Vagina (tissue), 2 donors: ENCODE measurements at regions not wholly inside any gene's neighbourhood (a gene's known extent, or its start where the extent isn't known, plus 50 kb on each side); places are given as distances from the start of the nearest gene placed in this dataset.

ENCODE experiments used
- CTCF ChIP-seq, 3 experiments: fragments of 450-650 bp in 2 of 3; fragments of 200-600 bp in 1 of 3; sonication (generic) in 1 of 3; IDR thresholded peaks; one replicate each; pipeline ENCODE4 v1.5.1; 2017 to 2019; ENCODE audit warnings: antibody characterized with exemption in 3 of 3, mild to moderate bottlenecking in 2 of 3, moderate library complexity in 2 of 3
- POLR2A ChIP-seq, 2 donors: fragments of 450-650 bp; IDR thresholded peaks; one replicate each; pipeline ENCODE4 v1.6.1; 2017; ENCODE audit warnings: antibody characterized with exemption in 2 of 2, mild to moderate bottlenecking in 2 of 2, moderate library complexity in 2 of 2
- POLR2AphosphoS5 ChIP-seq, 2 donors: sonication (generic); formaldehyde crosslinking; IDR thresholded peaks; one replicate each; pipeline ENCODE4 v1.9.0; 2017; ENCODE audit warnings: antibody characterized with exemption in 2 of 2, mild to moderate bottlenecking in 2 of 2, low read depth in 1 of 2; ENCODE audit not compliant: insufficient read depth in 1 of 2

GRCh38 chr1:221633841-221634409 is 108.0 kb downstream of the DUSP10 start:
- no peak for TF ChIP-seq CTCF (IDR thresholded peaks at IDR 0.05)
- TF ChIP-seq POLR2A (IDR thresholded peaks at IDR 0.05) = no peak
- TF ChIP-seq POLR2AphosphoS5 (IDR thresholded peaks at IDR 0.05; ENCODE audit: insufficient read depth in 1 of 2, low read depth in 1 of 2) = no peak
